IMR-90 (cell line): ENCODE measurements at regions not wholly inside any gene's neighbourhood (a gene's known extent, or its start where the extent isn't known, plus 50 kb on each side); places are given as distances from the start of the nearest gene placed in this dataset.

ENCODE experiments used
- ATAC-seq: fragments of 200-7000 bp; cut with Tn5 transposase; 2 replicates; pipeline ENCODE4 v1.9.1; 2020; ENCODE audit warnings: low read depth, mild to moderate bottlenecking, moderate library complexity
- BruUV-seq: library from RNA; stranded (reverse); fragments of 400-500 nt; replicated peaks from 2 replicates; lab custom pipeline; 2021; lab: Mats Ljungman, UMichigan
- CTCF ChIA-PET: fragments of 300-600 bp; formaldehyde crosslinking; extraction: SDS; loops from one replicate; lab custom pipeline; 2021; ENCODE audit warnings: antibody characterized with exemption; lab: Yijun Ruan, JAX
- POLR2A ChIA-PET: fragments of 300-600 bp; sonication (Branson Sonifier 250); formaldehyde crosslinking; loops from one replicate; lab custom pipeline; 2022; ENCODE audit warnings: antibody characterized with exemption; ENCODE audit not compliant: unreplicated experiment; lab: Charles Lee
- DNase-seq: peaks from one replicate; pipeline ENCODE4 v3.0.0; 2013
- H2AFZ ChIP-seq: replicated peaks from 2 replicates; pipeline ENCODE3; 2013; ENCODE audit warnings: low read length, mild to moderate bottlenecking; ENCODE audit not compliant: poor library complexity
- H2AK5ac ChIP-seq: 2 replicates; pipeline ENCODE4 v1.6.1; 2013; ENCODE audit warnings: low read depth, low read length, inconsistent platforms
- H2AK9ac ChIP-seq: replicated peaks from 2 replicates; pipeline ENCODE3; 2013; ENCODE audit warnings: mild to moderate bottlenecking, low read depth, low read length, moderate library complexity; ENCODE audit not compliant: poor library complexity
- H2BK120ac ChIP-seq: 2 replicates; pipeline ENCODE4 v1.6.1; 2013; ENCODE audit warnings: low read depth, low read length, inconsistent platforms
- H2BK15ac ChIP-seq: 3 replicates; pipeline ENCODE4 v1.6.1; 2013; ENCODE audit warnings: low read depth, low read length, inconsistent platforms
- H2BK20ac ChIP-seq: 2 replicates; pipeline ENCODE4 v1.6.1; 2013; ENCODE audit warnings: low read depth, mild to moderate bottlenecking, inconsistent platforms, low read length, moderate library complexity
- H2BK5ac ChIP-seq: 2 replicates; pipeline ENCODE4 v1.6.1; 2013; ENCODE audit warnings: mild to moderate bottlenecking, low read depth, low read length, inconsistent platforms; ENCODE audit not compliant: poor library complexity, severe bottlenecking
- H3K14ac ChIP-seq: replicated peaks from 2 replicates; pipeline ENCODE4 v1.6.1; 2013; ENCODE audit warnings: low read depth, low read length, inconsistent platforms
- H3K18ac ChIP-seq: 2 replicates; pipeline ENCODE4 v1.6.1; 2013; ENCODE audit warnings: low read depth, low read length, control low read depth
- H3K23ac ChIP-seq: 2 replicates; pipeline ENCODE4 v1.6.1; 2013; ENCODE audit warnings: low read depth, low read length, inconsistent platforms
- H3K27ac ChIP-seq: 2 replicates; pipeline ENCODE4 v1.5.1; 2013; ENCODE audit warnings: mild to moderate bottlenecking, control low read depth, low read length; ENCODE audit not compliant: insufficient read depth
- H3K27me3 ChIP-seq: 2 replicates; pipeline ENCODE4 v1.6.1; 2013; ENCODE audit warnings: low read length; ENCODE audit not compliant: control insufficient read depth, insufficient read depth
- H3K36me3 ChIP-seq: 2 replicates; pipeline ENCODE4 v1.6.1; 2013; ENCODE audit warnings: low read length, mixed read lengths; ENCODE audit not compliant: control insufficient read depth, insufficient read depth
- H3K4ac ChIP-seq: 2 replicates; pipeline ENCODE4 v1.6.1; 2013; ENCODE audit warnings: low read depth, low read length, inconsistent platforms
- H3K4me1 ChIP-seq: 2 replicates; pipeline ENCODE4 v1.6.1; 2013; ENCODE audit warnings: low read length, mixed read lengths; ENCODE audit not compliant: control insufficient read depth, insufficient read depth
- H3K4me2 ChIP-seq: 2 replicates; pipeline ENCODE4 v1.6.1; 2013; ENCODE audit warnings: low read depth, mild to moderate bottlenecking, control low read depth, low read length, moderate library complexity
- H3K4me3 ChIP-seq: 2 replicates; pipeline ENCODE4 v1.5.1; 2013; ENCODE audit warnings: low read depth, mild to moderate bottlenecking, control low read depth, low read length, moderate library complexity; ENCODE audit not compliant: insufficient read depth
- H3K56ac ChIP-seq: 2 replicates; pipeline ENCODE4 v1.6.1; 2013; ENCODE audit warnings: low read length, inconsistent platforms; ENCODE audit not compliant: insufficient read depth; ENCODE audit errors: extremely low read depth
- H3K79me1 ChIP-seq, 2 experiments: 2 replicates each; pipeline ENCODE4 v1.6.1; 2013; ENCODE audit warnings: low read length in 2 of 2, inconsistent platforms in 1 of 2, low read depth in 1 of 2
- H3K9ac ChIP-seq: 2 replicates; pipeline ENCODE4 v1.6.1; 2013; ENCODE audit warnings: low read depth, low read length, control low read depth
- H3K9me1 ChIP-seq: 2 replicates; pipeline ENCODE4 v1.6.1; 2013; ENCODE audit warnings: low read length, inconsistent platforms; ENCODE audit not compliant: insufficient read depth
- H3K9me3 ChIP-seq: 2 replicates; pipeline ENCODE4 v1.6.1; 2013; ENCODE audit warnings: low read length; ENCODE audit not compliant: control insufficient read depth, insufficient read depth
- H4K20me1 ChIP-seq: 2 replicates; pipeline ENCODE4 v1.6.1; 2013; ENCODE audit warnings: low read length, inconsistent platforms; ENCODE audit not compliant: insufficient read depth
- H4K5ac ChIP-seq: 2 replicates; pipeline ENCODE4 v1.6.1; 2013; ENCODE audit warnings: mild to moderate bottlenecking, low read depth, low read length, control low read depth
- H4K8ac ChIP-seq, 2 experiments: 2 replicates each; pipeline ENCODE4 v1.6.1; 2013; ENCODE audit warnings: low read depth in 2 of 2, low read length in 2 of 2, control low read depth in 1 of 2, inconsistent platforms in 1 of 2
- H4K91ac ChIP-seq: 2 replicates; pipeline ENCODE4 v1.6.1; 2013; ENCODE audit warnings: low read depth, low read length, inconsistent platforms; ENCODE audit not compliant: insufficient read depth
- BHLHE40 ChIP-seq: fragments of 150-350 bp; IDR thresholded peaks from 2 replicates; pipeline ENCODE4 v1.6.1; 2016; ENCODE audit warnings: mild to moderate bottlenecking, low read depth, low read length
- CEBPB ChIP-seq: IDR thresholded peaks from 2 replicates; pipeline ENCODE4 v1.6.1; 2012; ENCODE audit warnings: low read depth, low read length, improper control_type of control experiment
- CHD1 ChIP-seq: IDR thresholded peaks from 2 replicates; pipeline ENCODE4 v1.6.1; 2012; ENCODE audit warnings: low read depth, low read length, improper control_type of control experiment
- CTCF ChIP-seq: conservative IDR thresholded peaks from 2 replicates; pipeline ENCODE4 v1.5.1; 2012; ENCODE audit warnings: mild to moderate bottlenecking, low read depth, low read length, improper control_type of control experiment
- ELK1 ChIP-seq: fragments of 150-350 bp; IDR thresholded peaks from 2 replicates; pipeline ENCODE4 v1.6.1; 2016; ENCODE audit warnings: low read depth, mild to moderate bottlenecking, low read length, moderate library complexity, borderline replicate concordance
- FOS ChIP-seq: fragments of 150-350 bp; IDR thresholded peaks from 2 replicates; pipeline ENCODE4 v1.6.1; 2016; ENCODE audit warnings: low read depth, low read length
- MAFK ChIP-seq: IDR thresholded peaks from 2 replicates; pipeline ENCODE4 v1.6.1; 2012; ENCODE audit warnings: low read depth, low read length, improper control_type of control experiment
- MAZ ChIP-seq: IDR thresholded peaks from 2 replicates; pipeline ENCODE4 v1.6.1; 2012; ENCODE audit warnings: low read depth, mild to moderate bottlenecking, low read length, improper control_type of control experiment, moderate library complexity, borderline replicate concordance
- MXI1 ChIP-seq: IDR thresholded peaks from 2 replicates; pipeline ENCODE4 v1.6.1; 2012; ENCODE audit warnings: low read depth, mild to moderate bottlenecking, low read length, moderate library complexity, borderline replicate concordance
- NFE2L2 ChIP-seq: fragments of 150-350 bp; IDR thresholded peaks from 2 replicates; pipeline ENCODE4 v1.6.1; 2016; ENCODE audit warnings: low read depth, mild to moderate bottlenecking, low read length
- POLR2A ChIP-seq: IDR thresholded peaks from 2 replicates; pipeline ENCODE4 v1.6.1; 2012; ENCODE audit warnings: mild to moderate bottlenecking, low read depth, low read length
- RAD21 ChIP-seq: IDR thresholded peaks from 2 replicates; pipeline ENCODE4 v1.6.1; 2012; ENCODE audit warnings: low read length, improper control_type of control experiment
- RCOR1 ChIP-seq: IDR thresholded peaks from 2 replicates; pipeline ENCODE4 v1.6.1; 2012; ENCODE audit warnings: mild to moderate bottlenecking, low read length, improper control_type of control experiment; ENCODE audit not compliant: insufficient replicate concordance
- RFX5 ChIP-seq: IDR thresholded peaks from 2 replicates; pipeline ENCODE4 v1.8.0; 2012; ENCODE audit warnings: low read depth, mild to moderate bottlenecking, low read length, moderate library complexity
- SMC3 ChIP-seq: fragments of 150-350 bp; IDR thresholded peaks from 2 replicates; pipeline ENCODE4 v1.6.1; 2016; ENCODE audit warnings: low read depth, mild to moderate bottlenecking, antibody characterized with exemption, low read length, moderate library complexity
- USF2 ChIP-seq: fragments of 150-350 bp; IDR thresholded peaks from 2 replicates; pipeline ENCODE4 v1.6.1; 2017; ENCODE audit warnings: mild to moderate bottlenecking, antibody characterized with exemption, low read length, low read depth
- dilution Hi-C: fragments of 300-500 bp; cut with HindIII; formaldehyde crosslinking; loops from one replicate; pipeline ENCODE4 v1.14.3; 2018; ENCODE audit warnings: low sequenced_read_pairs; ENCODE audit not compliant: unreplicated experiment
- in situ Hi-C: fragments of 300-500 bp; cut with MboI; formaldehyde crosslinking; loops from 3 replicates; pipeline ENCODE4 v1.14.3; 2019; ENCODE audit warnings: low sequenced_read_pairs, inconsistent platforms, mixed read lengths
- intact Hi-C: fragments of 100-400 bp; cut with micrococcal nuclease; formaldehyde crosslinking; loops from 2 replicates; pipeline ENCODE4 v1.10.0; 2022

GRCh38 chr13:72156760-72157159 is 289.8 kb upstream of the DACH1 start:
- H2AFZ ChIP-seq: no peak overlapping the region
- dilution Hi-C loops (no loop called here), intact Hi-C loops (no loop called here), in situ Hi-C loops (no loop called here)
- ChIA-PET POLR2A (no interaction called here), CTCF (no interaction called here)
- no peaks in the 10 kb centered on the region for H3K36me3 ChIP-seq
- H3K27ac ChIP-seq: no peak overlapping the region
- no peaks in the 10 kb centered on the region for H3K27me3 ChIP-seq
- H2AK5ac ChIP-seq: no peak overlapping the region
- no peak overlapping the region for H2BK5ac ChIP-seq
- H4K20me1 ChIP-seq: no peaks in the 10 kb centered on the region
- H2BK15ac ChIP-seq: no peak overlapping the region
- no peak overlapping the region for H3K4me2 ChIP-seq
- no TSS peak for BruUV-seq
- no peaks in the 10 kb centered on the region for H3K4me1 ChIP-seq
- no peak overlapping the region for H2BK120ac ChIP-seq
- no peaks in the 10 kb centered on the region for H3K9me1 ChIP-seq
- H3K9ac ChIP-seq: no peak overlapping the region
- ATAC-seq (no peak), DNase-seq (no peak)
- no peak overlapping the region for H3K4ac ChIP-seq
- TF ChIP-seq SMC3 (no peak), RFX5 (no peak), BHLHE40 (no peak), RAD21 (no peak), FOS (no peak), NFE2L2 (no peak), RCOR1 (no peak), CHD1 (no peak), CEBPB (no peak), CTCF (no peak), POLR2A (no peak), USF2 (no peak), MAZ (no peak), MAFK (no peak), MXI1 (no peak), ELK1 (no peak)
- no peak overlapping the region for H4K91ac ChIP-seq
- H3K79me1 ChIP-seq: no peaks in the 10 kb centered on the region
- no peak overlapping the region for H2BK20ac ChIP-seq
- no peak overlapping the region for H3K56ac ChIP-seq
- no peak overlapping the region for H2AK9ac ChIP-seq
- H3K23ac ChIP-seq: no peak overlapping the region
- no peak overlapping the region for H3K4me3 ChIP-seq
- H3K9me3 ChIP-seq: peaks cover 2% of the 10 kb centered on the region; the same call in 1 of the 2 replicates
- no peak overlapping the region for H3K14ac ChIP-seq
- no peak overlapping the region for H3K18ac ChIP-seq
- no peak overlapping the region for H4K5ac ChIP-seq
- H4K8ac ChIP-seq: no peak overlapping the region
